CD8-positive, alpha-beta memory T cell (primary cell): ENCODE measurements at regions not wholly inside any gene's neighbourhood (a gene's known extent, or its start where the extent isn't known, plus 50 kb on each side); places are given as distances from the start of the nearest gene placed in this dataset.

Experiments
- CTCF ChIA-PET: fragments of 350-600 bp; sonication (Branson Sonifier 250); formaldehyde crosslinking; loops from one replicate; lab custom pipeline; 2021; ENCODE audit warnings: antibody characterized with exemption; lab: Charles Lee
- POLR2A ChIA-PET: fragments of 350-600 bp; sonication (Branson Sonifier 250); formaldehyde crosslinking; loops from one replicate; lab custom pipeline; 2021; ENCODE audit warnings: antibody characterized with exemption; lab: Charles Lee
- DNase-seq, 5 donors: peaks; one replicate each; pipeline versions ENCODE4 v3.0.0 to v3.0.0-alpha.2; 2020 to 2022; ENCODE audit warnings: mixed read lengths in 1 of 5
- H3K27ac ChIP-seq: one replicate; pipeline ENCODE4 v1.7.0; 2013; ENCODE audit warnings: low read depth, mild to moderate bottlenecking, low read length, moderate library complexity
- H3K27me3 ChIP-seq: 2 replicates; pipeline ENCODE4 v1.7.0; 2013; ENCODE audit warnings: low read length, mild to moderate bottlenecking; ENCODE audit not compliant: insufficient read depth, poor library complexity, severe bottlenecking
- H3K36me3 ChIP-seq: 2 replicates; pipeline ENCODE4 v1.7.0; 2013; ENCODE audit warnings: mild to moderate bottlenecking, low read length, moderate library complexity; ENCODE audit not compliant: insufficient read depth
- H3K4me1 ChIP-seq: 2 replicates; pipeline ENCODE4 v1.7.0; 2013; ENCODE audit warnings: mild to moderate bottlenecking, low read length, moderate library complexity; ENCODE audit not compliant: insufficient read depth
- H3K4me3 ChIP-seq: 2 replicates; pipeline ENCODE4 v1.7.0; 2013; ENCODE audit warnings: mild to moderate bottlenecking, low read length
- H3K9me3 ChIP-seq: 2 replicates; pipeline ENCODE4 v1.7.0; 2013; ENCODE audit warnings: mild to moderate bottlenecking, low read length
- H3K27ac Mint-ChIP-seq, 8 donors: one replicate each; pipeline ENCODE4 v1.8.0; 2020 to 2021; ENCODE audit warnings: mixed read lengths in 8 of 8, mild to moderate bottlenecking in 6 of 8, inconsistent platforms in 3 of 8, moderate library complexity in 3 of 8
- H3K27me3 Mint-ChIP-seq, 2 donors: one replicate each; pipeline ENCODE4 v1.8.0; 2020 to 2021; ENCODE audit warnings: mixed read lengths in 2 of 2, mild to moderate bottlenecking in 1 of 2, moderate library complexity in 1 of 2
- H3K36me3 Mint-ChIP-seq, 3 donors: one replicate each; pipeline ENCODE4 v1.8.0; 2020 to 2021; ENCODE audit warnings: mixed read lengths in 3 of 3, inconsistent platforms in 1 of 3, mild to moderate bottlenecking in 1 of 3
- H3K4me1 Mint-ChIP-seq, 3 donors: one replicate each; pipeline ENCODE4 v1.8.0; 2020 to 2021; ENCODE audit warnings: mixed read lengths in 3 of 3, inconsistent platforms in 1 of 3, mild to moderate bottlenecking in 1 of 3
- H3K4me3 Mint-ChIP-seq, 7 donors: one replicate each; pipeline ENCODE4 v1.8.0; 2020 to 2021; ENCODE audit warnings: mixed read lengths in 7 of 7, mild to moderate bottlenecking in 6 of 7, moderate library complexity in 4 of 7, inconsistent platforms in 2 of 7
- H3K9me3 Mint-ChIP-seq, 5 donors: one replicate each; pipeline ENCODE4 v1.8.0; 2020 to 2022; ENCODE audit warnings: mixed read lengths in 5 of 5, mild to moderate bottlenecking in 3 of 5, moderate library complexity in 2 of 5, inconsistent platforms in 1 of 5

DNA sequence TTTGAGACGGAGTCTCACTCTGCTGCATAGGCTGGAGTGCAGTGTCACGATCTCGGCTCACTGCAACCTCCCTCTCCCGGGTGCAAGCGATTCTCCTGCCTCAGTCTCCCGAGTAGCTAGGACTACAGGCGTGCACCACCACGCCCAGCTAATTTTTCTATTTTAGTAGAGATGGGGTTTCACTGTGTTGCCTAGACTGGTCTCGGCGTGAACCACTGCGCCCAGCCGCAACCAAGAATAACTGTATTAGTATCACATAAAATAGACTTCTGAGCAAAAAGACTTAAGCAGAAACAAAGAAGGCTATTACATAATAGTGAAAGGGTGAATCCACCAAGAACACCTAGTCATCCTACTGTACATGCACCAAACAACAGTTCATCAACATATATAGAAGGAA, 67.6 kb upstream of the TFEC start:
- Histone ChIP-seq H3K9me3 (no peaks in the 10 kb centered on the region), H3K4me3 (no peak overlapping the region), H3K27me3 (no peaks in the 10 kb centered on the region), H3K36me3 (no peaks in the 10 kb centered on the region), H3K4me1 (no peaks in the 10 kb centered on the region), H3K27ac (no peak overlapping the region)
- Mint-ChIP-seq H3K27ac (no peak overlapping the region), H3K9me3 (peaks cover 0 to 3% (median 0%) of the 10 kb centered on the region in 5 donors), H3K27me3 (peaks cover 7 to 13% of the 10 kb centered on the region in 2 donors), H3K36me3 (no peaks in the 10 kb centered on the region), H3K4me3 (no peak overlapping the region), H3K4me1 (no peaks in the 10 kb centered on the region)
- ChIA-PET CTCF (no interaction called here), POLR2A (no interaction called here)
- DNase-seq: no peak

DNA sequence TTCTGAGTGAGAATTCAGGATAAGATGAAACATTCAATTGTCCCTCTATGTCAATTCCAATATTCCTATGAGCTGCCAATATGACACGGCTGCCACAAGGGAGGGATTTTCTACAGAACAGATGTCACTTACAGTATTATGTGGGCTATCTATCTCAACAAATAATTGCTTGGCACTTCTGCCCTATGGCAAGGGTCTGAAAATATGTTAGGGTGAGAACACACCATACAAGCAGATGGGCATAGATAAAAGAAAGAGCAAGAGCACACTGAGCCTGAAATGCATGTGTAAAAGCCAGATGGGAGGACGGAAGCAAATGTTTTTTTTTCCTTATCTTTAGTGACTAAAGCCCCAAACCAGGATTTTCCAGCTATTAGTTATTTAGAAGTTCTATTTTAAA, 70.1 kb upstream of the TFEC start:
- no peak overlapping the region for H3K27ac Mint-ChIP-seq
- H3K36me3 Mint-ChIP-seq: no peaks in the 10 kb centered on the region
- Histone ChIP-seq H3K36me3 (no peaks in the 10 kb centered on the region), H3K27me3 (no peaks in the 10 kb centered on the region), H3K9me3 (no peaks in the 10 kb centered on the region), H3K4me1 (no peaks in the 10 kb centered on the region), H3K4me3 (no peak overlapping the region), H3K27ac (no peak overlapping the region)
- peaks cover 0 to 3% (median 0%) of the 10 kb centered on the region in 5 donors for H3K9me3 Mint-ChIP-seq
- no peaks in the 10 kb centered on the region for H3K4me1 Mint-ChIP-seq
- no peak overlapping the region for H3K4me3 Mint-ChIP-seq
- POLR2A ChIA-PET: no interaction called here
- DNase-seq: no peak
- H3K27me3 Mint-ChIP-seq: peaks cover 4 to 26% of the 10 kb centered on the region in 2 donors
- CTCF ChIA-PET: no interaction called here

DNA sequence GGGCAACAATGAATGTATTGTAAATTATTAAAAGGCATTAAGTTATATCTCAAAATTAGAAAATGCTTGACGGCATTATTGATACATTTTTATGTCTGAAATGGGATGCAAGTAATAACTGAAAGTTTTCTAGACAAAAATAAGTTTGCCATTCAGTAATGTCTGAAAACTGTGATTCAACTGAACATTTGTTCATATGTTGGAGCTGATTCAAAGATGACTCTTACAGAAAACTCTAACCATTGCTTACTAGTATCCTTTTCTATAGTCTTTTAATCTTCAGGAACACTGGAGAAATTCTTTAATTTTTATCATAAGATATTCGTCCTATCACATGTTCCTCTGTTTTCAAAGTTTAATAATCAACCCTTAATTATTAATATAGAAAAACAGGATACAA, 71.1 kb upstream of the TFEC start:
- H3K4me1 Mint-ChIP-seq: no peaks in the 10 kb centered on the region
- H3K36me3 Mint-ChIP-seq: no peaks in the 10 kb centered on the region
- no peak overlapping the region for H3K27ac Mint-ChIP-seq
- H3K27me3 ChIP-seq: no peaks in the 10 kb centered on the region
- H3K36me3 ChIP-seq: no peaks in the 10 kb centered on the region
- H3K27me3 Mint-ChIP-seq: peaks cover 4 to 27% of the 10 kb centered on the region in 2 donors
- ChIA-PET CTCF (no interaction called here), POLR2A (no interaction called here)
- no peak overlapping the region for H3K27ac ChIP-seq
- no peak for DNase-seq
- no peak overlapping the region for H3K4me3 ChIP-seq
- H3K9me3 Mint-ChIP-seq: peaks cover 0 to 3% (median 0%) of the 10 kb centered on the region in 5 donors
- H3K4me3 Mint-ChIP-seq: no peak overlapping the region
- H3K4me1 ChIP-seq: no peaks in the 10 kb centered on the region
- H3K9me3 ChIP-seq: no peaks in the 10 kb centered on the region

DNA sequence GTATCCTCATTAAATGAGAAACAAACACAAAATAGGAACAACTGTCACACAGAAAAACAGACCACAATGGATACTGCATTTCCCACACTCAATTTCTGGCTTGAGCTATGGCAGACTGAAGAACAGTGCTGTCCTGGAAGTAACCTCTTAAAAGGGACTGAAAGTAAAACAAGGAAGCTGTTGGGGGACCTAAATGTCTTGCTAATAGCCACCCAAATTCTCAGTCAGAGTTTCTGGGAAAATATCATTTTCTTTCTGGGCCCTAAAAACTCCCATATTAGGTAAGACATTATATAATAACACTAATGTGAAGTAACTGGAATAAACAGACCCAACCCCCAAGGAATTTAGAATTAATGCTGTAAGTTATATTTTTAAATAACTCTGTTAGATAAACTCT, 80.9 kb upstream of the TFEC start:
- peaks cover 7 to 13% of the 10 kb centered on the region in 2 donors for H3K27me3 Mint-ChIP-seq
- ChIA-PET CTCF (no interaction called here), POLR2A (no interaction called here)
- no peak overlapping the region for H3K4me3 Mint-ChIP-seq
- no peak overlapping the region for H3K4me3 ChIP-seq
- H3K27ac Mint-ChIP-seq: no peak overlapping the region
- no peak overlapping the region for H3K27ac ChIP-seq
- DNase-seq: no peak
- no peaks in the 10 kb centered on the region for H3K9me3 Mint-ChIP-seq
- no peaks in the 10 kb centered on the region for H3K9me3 ChIP-seq
- no peaks in the 10 kb centered on the region for H3K4me1 ChIP-seq
- no peaks in the 10 kb centered on the region for H3K36me3 Mint-ChIP-seq
- no peaks in the 10 kb centered on the region for H3K36me3 ChIP-seq
- H3K27me3 ChIP-seq: no peaks in the 10 kb centered on the region
- H3K4me1 Mint-ChIP-seq: no peaks in the 10 kb centered on the region

DNA sequence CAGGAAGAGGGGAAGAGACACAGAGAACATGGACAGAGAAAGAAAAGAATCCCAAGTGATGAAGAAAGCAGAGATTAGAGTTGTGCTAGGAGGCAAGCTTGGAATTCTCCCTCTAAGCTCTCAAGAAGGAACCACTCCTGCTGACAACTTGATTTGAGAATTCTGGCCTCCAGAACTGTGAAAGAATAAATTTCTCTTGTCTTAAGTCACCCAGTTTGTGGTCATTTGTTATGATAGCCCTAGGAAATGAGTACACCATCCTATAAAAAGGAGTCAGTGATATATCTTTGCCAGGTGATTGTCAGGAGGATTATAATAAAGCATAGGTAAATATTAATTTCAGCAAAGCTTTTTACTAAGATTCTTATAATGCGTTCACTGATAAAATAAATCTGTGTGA, 82.7 kb upstream of the TFEC start:
- no peaks in the 10 kb centered on the region for H3K4me1 Mint-ChIP-seq
- Histone ChIP-seq H3K4me1 (no peaks in the 10 kb centered on the region), H3K9me3 (no peaks in the 10 kb centered on the region), H3K27me3 (no peaks in the 10 kb centered on the region), H3K36me3 (no peaks in the 10 kb centered on the region), H3K27ac (no peak overlapping the region), H3K4me3 (no peak overlapping the region)
- no peaks in the 10 kb centered on the region for H3K36me3 Mint-ChIP-seq
- H3K4me3 Mint-ChIP-seq: no peak overlapping the region
- peaks cover 7 to 15% of the 10 kb centered on the region in 2 donors for H3K27me3 Mint-ChIP-seq
- no peak overlapping the region for H3K27ac Mint-ChIP-seq
- DNase-seq: no peak
- POLR2A ChIA-PET: no interaction called here
- CTCF ChIA-PET: no interaction called here
- no peaks in the 10 kb centered on the region for H3K9me3 Mint-ChIP-seq

DNA sequence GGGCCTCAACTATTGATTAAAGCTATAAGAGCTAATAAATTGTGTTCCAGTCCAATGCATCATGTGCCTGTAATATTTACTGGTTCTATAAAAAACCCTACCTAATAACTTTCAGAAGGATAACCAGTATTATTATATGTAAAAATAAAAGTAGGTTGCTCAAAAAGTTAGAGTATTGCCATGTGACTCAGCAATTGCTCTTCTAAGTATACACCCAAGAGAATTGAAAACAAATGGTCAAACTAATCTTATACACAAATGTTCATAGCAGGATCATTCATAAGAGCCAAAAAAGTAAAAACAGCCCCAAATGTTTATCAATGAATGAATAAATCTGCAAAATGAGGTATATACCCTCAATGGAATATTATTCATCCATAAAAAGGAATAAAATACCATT, 89.5 kb upstream of the TES start:
- no peak overlapping the region for H3K27ac ChIP-seq
- ChIA-PET CTCF (no interaction called here), POLR2A (no interaction called here)
- H3K4me3 ChIP-seq: no peak overlapping the region
- H3K9me3 Mint-ChIP-seq: no peaks in the 10 kb centered on the region
- H3K36me3 ChIP-seq: no peaks in the 10 kb centered on the region
- no peaks in the 10 kb centered on the region for H3K9me3 ChIP-seq
- H3K4me3 Mint-ChIP-seq: no peak overlapping the region
- H3K27ac Mint-ChIP-seq: no peak overlapping the region
- no peaks in the 10 kb centered on the region for H3K36me3 Mint-ChIP-seq
- no peaks in the 10 kb centered on the region for H3K4me1 ChIP-seq
- no peaks in the 10 kb centered on the region for H3K4me1 Mint-ChIP-seq
- peaks cover 9 to 38% of the 10 kb centered on the region in 2 donors for H3K27me3 Mint-ChIP-seq
- no peaks in the 10 kb centered on the region for H3K27me3 ChIP-seq
- DNase-seq: no peak

DNA sequence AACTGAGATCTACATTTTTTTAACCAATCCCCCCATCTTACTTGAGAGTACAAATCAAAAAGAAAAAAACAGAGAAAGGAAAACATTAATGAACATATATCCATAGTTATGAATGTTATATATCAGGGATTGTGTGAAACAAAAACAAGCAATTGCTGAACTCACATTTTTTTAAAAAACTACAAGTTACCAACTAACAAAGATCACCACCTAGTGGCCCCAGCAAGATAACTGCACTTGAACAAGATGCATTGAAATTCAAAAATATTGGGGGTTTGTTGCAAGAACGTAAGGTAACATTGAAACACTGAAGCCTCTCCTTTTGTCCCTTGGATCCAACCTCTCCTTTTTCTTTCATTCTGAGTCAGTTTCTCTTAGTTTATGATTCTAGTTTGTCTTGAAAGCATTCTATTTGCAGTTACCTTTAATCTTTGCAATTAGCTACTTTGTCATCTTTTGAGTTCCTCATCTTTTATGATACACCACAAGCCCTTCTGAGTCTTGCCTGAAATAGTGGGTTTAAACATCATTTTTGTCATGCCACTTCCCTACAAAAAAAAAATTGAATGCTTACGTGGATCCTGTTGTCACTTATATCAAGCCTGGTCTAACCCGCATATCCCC, 87.3 kb upstream of the TES start:
- no peaks in the 10 kb centered on the region for H3K9me3 ChIP-seq
- CTCF ChIA-PET: no interaction called here
- Mint-ChIP-seq H3K9me3 (peaks cover 4 to 9% (median 5%) of the 10 kb centered on the region in 5 donors), H3K27ac (peak overlapping the region in 1 of 8 donors; percentile 16), H3K4me1 (no peaks in the 10 kb centered on the region), H3K27me3 (peaks cover 11 to 29% of the 10 kb centered on the region in 2 donors), H3K36me3 (no peaks in the 10 kb centered on the region), H3K4me3 (no peak overlapping the region)
- DNase-seq: no peak
- H3K4me1 ChIP-seq: no peaks in the 10 kb centered on the region
- H3K27ac ChIP-seq: no peak overlapping the region
- H3K27me3 ChIP-seq: no peaks in the 10 kb centered on the region
- no peak overlapping the region for H3K4me3 ChIP-seq
- H3K36me3 ChIP-seq: no peaks in the 10 kb centered on the region
- POLR2A ChIA-PET: no interaction called here

DNA sequence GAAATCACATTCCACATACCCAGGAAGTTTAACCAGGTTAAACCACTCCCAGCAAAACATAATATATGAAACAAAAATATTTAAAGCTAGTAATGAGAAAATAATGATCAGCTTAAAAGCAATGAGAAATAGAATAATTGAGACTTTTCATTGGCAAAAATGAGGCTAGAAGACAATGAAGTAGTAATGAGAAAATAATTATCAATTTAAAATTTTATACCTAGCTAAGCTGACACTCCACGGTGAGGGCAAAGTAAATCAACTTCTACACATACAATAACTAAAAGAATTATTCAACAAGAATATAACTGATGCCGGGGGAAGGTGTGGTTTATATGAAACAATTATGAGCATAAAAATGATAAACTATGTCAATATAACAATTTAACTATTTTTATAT, 82.2 kb upstream of the TES start:
- Mint-ChIP-seq H3K4me1 (no peaks in the 10 kb centered on the region), H3K27ac (no peak overlapping the region), H3K9me3 (peaks cover 10 to 15% (median 13%) of the 10 kb centered on the region in 5 donors), H3K36me3 (peaks cover 0 to 5% (median 0%) of the 10 kb centered on the region in 3 donors), H3K27me3 (peaks cover 8 to 17% of the 10 kb centered on the region in 2 donors), H3K4me3 (no peak overlapping the region)
- Histone ChIP-seq H3K36me3 (no peaks in the 10 kb centered on the region), H3K4me1 (no peaks in the 10 kb centered on the region), H3K27me3 (no peaks in the 10 kb centered on the region), H3K27ac (no peak overlapping the region), H3K4me3 (no peak overlapping the region), H3K9me3 (no peaks in the 10 kb centered on the region)
- no peak for DNase-seq
- CTCF ChIA-PET: interaction anchor here (0.9 kb wide), 1 partner anchor 10 kb away, joined by 3 read pairs; no protein-coding TSS in a partner anchor
- POLR2A ChIA-PET: no interaction called here
